ENCODE measurements at regions not wholly inside any gene's neighbourhood (a gene's known extent, or its start where the extent isn't known, plus 50 kb on each side); places are given as distances from the start of the nearest gene placed in this dataset.
"Not testable (repeated sequence)": the region's sequence is repeated elsewhere in the genome, so short reads cannot be mapped to it uniquely, and the experiment has no call there.

GRCh38 chr15:62515696-62516395 lies 350.8 kb upstream of the C2CD4B start:
- Mint-ChIP-seq H3K9me3 (no peaks in the 10 kb centered on the region), H3K36me3 (no peaks in the 10 kb centered on the region), H3K27ac (no peak overlapping the region), H3K4me1 (peaks cover 2% of the 10 kb centered on the region), H3K27me3 (ENCODE audit: low read depth) (no peaks in the 10 kb centered on the region), H3K4me3 (no peak overlapping the region)
- no peak for DNase-seq (ENCODE audit: low spot score in 2 of 2, unreplicated experiment in 2 of 2)
- TF ChIP-seq, protein P1, sequence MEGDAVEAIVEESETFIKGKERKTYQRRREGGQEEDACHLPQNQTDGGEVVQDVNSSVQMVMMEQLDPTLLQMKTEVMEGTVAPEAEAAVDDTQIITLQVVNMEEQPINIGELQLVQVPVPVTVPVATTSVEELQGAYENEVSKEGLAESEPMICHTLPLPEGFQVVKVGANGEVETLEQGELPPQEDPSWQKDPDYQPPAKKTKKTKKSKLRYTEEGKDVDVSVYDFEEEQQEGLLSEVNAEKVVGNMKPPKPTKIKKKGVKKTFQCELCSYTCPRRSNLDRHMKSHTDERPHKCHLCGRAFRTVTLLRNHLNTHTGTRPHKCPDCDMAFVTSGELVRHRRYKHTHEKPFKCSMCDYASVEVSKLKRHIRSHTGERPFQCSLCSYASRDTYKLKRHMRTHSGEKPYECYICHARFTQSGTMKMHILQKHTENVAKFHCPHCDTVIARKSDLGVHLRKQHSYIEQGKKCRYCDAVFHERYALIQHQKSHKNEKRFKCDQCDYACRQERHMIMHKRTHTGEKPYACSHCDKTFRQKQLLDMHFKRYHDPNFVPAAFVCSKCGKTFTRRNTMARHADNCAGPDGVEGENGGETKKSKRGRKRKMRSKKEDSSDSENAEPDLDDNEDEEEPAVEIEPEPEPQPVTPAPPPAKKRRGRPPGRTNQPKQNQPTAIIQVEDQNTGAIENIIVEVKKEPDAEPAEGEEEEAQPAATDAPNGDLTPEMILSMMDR (IDR thresholded peaks at IDR 0.05; ENCODE audit: unreplicated experiment), result no peak

DNA sequence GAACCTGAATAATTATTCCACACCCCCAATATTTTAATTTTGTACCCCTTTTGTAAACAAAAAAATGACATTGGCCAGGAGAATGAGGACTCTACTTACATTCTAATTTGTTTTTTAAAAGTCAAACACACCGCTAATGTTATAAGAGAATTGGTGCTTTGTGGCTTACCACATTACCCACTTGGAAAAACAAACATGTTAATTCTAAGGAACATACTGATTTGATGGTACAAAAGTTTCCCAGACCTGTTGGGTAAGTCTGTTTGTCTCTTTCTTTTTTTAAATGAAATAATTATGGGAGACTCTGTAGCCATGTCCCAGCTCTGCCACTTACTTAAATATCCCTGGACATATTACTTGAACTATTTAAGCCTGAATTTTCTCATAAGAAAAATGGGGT lies 352.5 kb upstream of the C2CD4B start:
- peaks cover 19% of the 10 kb centered on the region for H3K4me1 Mint-ChIP-seq

GRCh38 chr15:62518666-62519065 lies 353.6 kb upstream of the C2CD4B start:
- H3K4me1 Mint-ChIP-seq, result peaks cover 28% of the 10 kb centered on the region
- not testable (repeated sequence) for DNase-seq (ENCODE audit: low spot score in 2 of 2, unreplicated experiment in 2 of 2); H3K9me3 Mint-ChIP-seq; H3K4me3 Mint-ChIP-seq; H3K36me3 Mint-ChIP-seq; H3K27me3 Mint-ChIP-seq (ENCODE audit: low read depth); H3K27ac Mint-ChIP-seq

More for the DNA sequence above, 352.5 kb upstream of the C2CD4B start:
- Mint-ChIP-seq H3K27me3 (ENCODE audit: low read depth) (no peaks in the 10 kb centered on the region), H3K4me3 (no peak overlapping the region), H3K36me3 (no peaks in the 10 kb centered on the region), H3K9me3 (no peaks in the 10 kb centered on the region), H3K27ac (no peak overlapping the region)
- TF ChIP-seq, protein P1 (IDR thresholded peaks at IDR 0.05; ENCODE audit: unreplicated experiment), result no peak
- no peak for DNase-seq (ENCODE audit: low spot score in 2 of 2, unreplicated experiment in 2 of 2)

DNA sequence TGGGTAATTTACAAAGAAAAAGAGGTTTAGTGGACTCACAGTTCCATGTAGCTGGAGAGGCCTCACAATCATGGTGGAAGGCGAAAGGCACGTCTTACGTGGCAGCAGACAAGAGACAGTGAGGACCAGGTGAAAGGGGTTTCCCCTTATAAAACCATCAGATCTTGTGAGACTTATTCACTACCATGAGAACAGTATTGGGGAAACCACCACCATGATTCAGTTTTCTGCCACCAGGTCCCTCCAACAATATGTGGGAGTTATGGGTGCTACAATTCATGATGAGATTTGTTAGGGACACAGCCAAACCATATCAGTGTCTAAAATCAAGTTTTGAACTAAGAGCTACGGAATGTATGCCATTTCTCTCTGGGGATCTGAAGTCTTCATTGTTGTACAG lies 354.8 kb upstream of the C2CD4B start:
- Mint-ChIP-seq H3K9me3 (no peaks in the 10 kb centered on the region), H3K27ac (no peak overlapping the region), H3K4me3 (no peak overlapping the region), H3K27me3 (ENCODE audit: low read depth) (no peaks in the 10 kb centered on the region), H3K4me1 (peaks cover 28% of the 10 kb centered on the region), H3K36me3 (no peaks in the 10 kb centered on the region)
- no peak for DNase-seq (ENCODE audit: low spot score in 2 of 2, unreplicated experiment in 2 of 2)
- TF ChIP-seq, protein P1 (IDR thresholded peaks at IDR 0.05; ENCODE audit: unreplicated experiment), result no peak

DNA sequence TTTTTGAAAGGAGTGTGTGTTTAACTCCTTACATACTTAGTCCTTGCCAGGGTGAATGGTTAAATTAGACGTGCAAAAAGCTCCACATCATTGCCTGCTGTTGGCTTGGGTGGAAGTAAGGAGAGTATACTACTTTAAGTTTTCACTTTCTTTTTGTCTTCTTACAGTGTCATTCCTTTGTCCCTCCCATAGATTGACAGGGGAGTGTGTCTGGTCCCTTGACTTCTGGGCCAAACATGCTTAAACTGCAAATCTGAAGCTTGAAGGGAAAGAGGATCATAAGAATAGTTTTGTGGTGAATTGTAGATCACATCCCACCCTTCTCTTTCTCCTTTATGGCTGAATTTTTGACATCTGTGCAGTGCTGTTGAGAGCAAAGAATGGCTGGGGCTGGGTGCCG lies 355.8 kb upstream of the C2CD4B start:
- TF ChIP-seq, protein P1 (IDR thresholded peaks at IDR 0.05; ENCODE audit: unreplicated experiment), result no peak
- H3K27me3 Mint-ChIP-seq (ENCODE audit: low read depth), result no peaks in the 10 kb centered on the region
- no peaks in the 10 kb centered on the region for H3K9me3 Mint-ChIP-seq
- H3K36me3 Mint-ChIP-seq, result no peaks in the 10 kb centered on the region
- DNase-seq (ENCODE audit: low spot score in 2 of 2, unreplicated experiment in 2 of 2), result no peak
- H3K27ac Mint-ChIP-seq, result no peak overlapping the region
- peaks cover 28% of the 10 kb centered on the region for H3K4me1 Mint-ChIP-seq
- no peak overlapping the region for H3K4me3 Mint-ChIP-seq

DNA sequence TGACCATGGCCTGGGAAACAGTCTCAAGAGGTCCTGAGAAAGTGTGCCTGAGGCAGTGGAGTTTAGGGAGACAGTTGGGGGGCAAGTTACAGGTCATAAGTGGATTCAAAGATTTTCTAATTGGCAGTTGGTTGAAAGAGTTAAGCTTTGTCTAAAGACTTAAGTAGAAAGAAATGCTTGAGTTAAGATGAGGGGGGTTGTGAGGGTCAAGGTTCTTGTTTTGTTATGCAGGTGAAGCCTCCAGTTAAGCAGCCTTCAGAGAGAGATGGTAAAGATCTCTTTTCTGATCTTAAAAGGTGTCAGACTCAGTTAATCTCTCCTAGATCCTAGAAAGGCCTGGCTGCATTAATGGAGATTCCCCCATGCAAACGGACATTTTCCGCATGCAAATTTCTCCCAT lies 356.3 kb upstream of the C2CD4B start:
- H3K27ac Mint-ChIP-seq, result no peak overlapping the region
- no peak overlapping the region for H3K4me3 Mint-ChIP-seq
- no peak for DNase-seq (ENCODE audit: low spot score in 2 of 2, unreplicated experiment in 2 of 2)

More for the DNA sequence above, 356.3 kb upstream of the C2CD4B start:
- TF ChIP-seq, protein P1 (IDR thresholded peaks at IDR 0.05; ENCODE audit: unreplicated experiment), result no peak
- H3K9me3 Mint-ChIP-seq, result no peaks in the 10 kb centered on the region
- no peaks in the 10 kb centered on the region for H3K36me3 Mint-ChIP-seq
- H3K27me3 Mint-ChIP-seq (ENCODE audit: low read depth), result no peaks in the 10 kb centered on the region
- H3K4me1 Mint-ChIP-seq, result peaks cover 28% of the 10 kb centered on the region
